ENCODE measurements at regions not wholly inside any gene's neighbourhood (a gene's known extent, or its start where the extent isn't known, plus 50 kb on each side); places are given as distances from the start of the nearest gene placed in this dataset.
A peak's percentile ranks its signal among the peaks of the same experiment; 100 is the strongest.

DNA sequence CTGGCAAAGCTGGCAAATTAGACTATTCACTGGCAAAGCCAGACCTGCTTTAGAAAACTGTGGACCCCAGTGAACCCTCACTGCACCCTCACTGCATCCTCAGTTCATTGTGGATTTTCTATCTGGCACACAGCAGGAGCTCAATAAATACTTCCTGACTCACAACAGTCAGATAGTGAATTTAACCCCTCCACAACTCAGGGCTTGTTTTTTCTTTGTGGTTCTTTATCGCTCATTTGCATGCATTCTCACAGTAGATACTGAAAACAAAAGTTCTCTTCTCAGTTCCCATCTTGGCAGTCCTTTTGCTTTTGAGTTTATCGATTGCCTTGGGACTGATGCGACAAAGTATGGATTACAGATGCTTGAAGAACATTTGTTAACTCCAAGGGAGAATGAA is 99.8 kb downstream of the ACTL7B start:
- FAIRE-seq, result no peak
- no peaks in the 10 kb centered on the region for H3K36me3 ChIP-seq (ENCODE audit: control insufficient read depth, insufficient read depth, low read length)
- DNase-seq (ENCODE audit: low read depth), result no peak
- H3K27me3 ChIP-seq (ENCODE audit: control insufficient read depth, insufficient read depth, low read length), result no peaks in the 10 kb centered on the region
- TF ChIP-seq, protein P1, sequence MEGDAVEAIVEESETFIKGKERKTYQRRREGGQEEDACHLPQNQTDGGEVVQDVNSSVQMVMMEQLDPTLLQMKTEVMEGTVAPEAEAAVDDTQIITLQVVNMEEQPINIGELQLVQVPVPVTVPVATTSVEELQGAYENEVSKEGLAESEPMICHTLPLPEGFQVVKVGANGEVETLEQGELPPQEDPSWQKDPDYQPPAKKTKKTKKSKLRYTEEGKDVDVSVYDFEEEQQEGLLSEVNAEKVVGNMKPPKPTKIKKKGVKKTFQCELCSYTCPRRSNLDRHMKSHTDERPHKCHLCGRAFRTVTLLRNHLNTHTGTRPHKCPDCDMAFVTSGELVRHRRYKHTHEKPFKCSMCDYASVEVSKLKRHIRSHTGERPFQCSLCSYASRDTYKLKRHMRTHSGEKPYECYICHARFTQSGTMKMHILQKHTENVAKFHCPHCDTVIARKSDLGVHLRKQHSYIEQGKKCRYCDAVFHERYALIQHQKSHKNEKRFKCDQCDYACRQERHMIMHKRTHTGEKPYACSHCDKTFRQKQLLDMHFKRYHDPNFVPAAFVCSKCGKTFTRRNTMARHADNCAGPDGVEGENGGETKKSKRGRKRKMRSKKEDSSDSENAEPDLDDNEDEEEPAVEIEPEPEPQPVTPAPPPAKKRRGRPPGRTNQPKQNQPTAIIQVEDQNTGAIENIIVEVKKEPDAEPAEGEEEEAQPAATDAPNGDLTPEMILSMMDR (IDR thresholded peaks at IDR 0.05; ENCODE audit: insufficient read depth, low read length, severe bottlenecking), result no peak
- H3K4me3 ChIP-seq (ENCODE audit: low read depth, low read length), result no peak overlapping the region

DNA sequence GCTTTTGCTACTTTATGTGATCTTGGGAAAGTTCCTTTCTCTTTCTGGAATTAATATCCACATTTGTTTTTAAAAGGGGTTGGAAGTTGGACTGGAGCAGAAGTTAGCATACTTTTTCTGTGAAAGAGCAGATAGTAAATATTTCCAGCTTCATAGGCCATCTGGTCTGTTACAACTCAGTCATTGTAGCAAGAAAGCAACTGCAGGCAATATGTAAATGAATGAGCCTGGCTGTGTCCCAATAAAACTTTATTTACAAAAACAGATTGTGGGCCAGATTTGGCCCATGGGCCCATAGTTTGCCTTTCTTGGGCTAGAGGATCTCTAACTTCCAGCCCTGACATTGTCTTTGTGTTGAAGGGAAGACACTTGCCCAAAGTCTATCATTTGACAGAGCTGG is 104.4 kb downstream of the ACTL7B start:
- no peak for FAIRE-seq

DNA sequence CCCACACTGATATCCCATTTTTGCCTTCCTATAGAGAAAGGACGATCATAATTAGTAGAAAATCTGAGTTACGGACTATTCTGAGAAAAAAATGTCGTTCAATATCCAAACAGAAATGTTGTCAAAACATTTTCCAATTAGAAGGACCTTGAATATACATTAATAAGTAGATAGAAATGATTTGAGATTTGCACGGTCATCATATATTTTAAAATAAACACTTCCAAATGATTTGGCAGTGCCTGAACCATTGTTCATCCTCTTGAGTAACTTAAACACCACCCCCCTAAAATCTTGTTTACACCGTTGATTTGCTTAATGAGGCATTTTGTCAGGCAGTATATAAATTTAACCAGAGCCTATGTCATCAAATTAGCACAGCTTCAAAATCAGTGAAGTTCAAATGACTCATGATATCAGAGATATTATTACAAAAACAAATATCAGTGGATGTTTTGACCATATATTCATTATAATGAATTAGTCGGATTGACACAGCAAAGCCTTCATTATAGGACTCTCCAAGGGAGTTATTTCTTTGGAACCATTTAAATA is 105.0 kb downstream of the ACTL7B start:
- H3K27me3 ChIP-seq (ENCODE audit: control insufficient read depth, insufficient read depth, low read length), result no peaks in the 10 kb centered on the region
- TF ChIP-seq, protein P1 (IDR thresholded peaks at IDR 0.05; ENCODE audit: insufficient read depth, low read length, severe bottlenecking), result no peak
- no peak overlapping the region for H3K4me3 ChIP-seq (ENCODE audit: low read depth, low read length)
- DNase-seq (ENCODE audit: low read depth) (peak; percentile 66), FAIRE-seq (no peak)
- no peaks in the 10 kb centered on the region for H3K36me3 ChIP-seq (ENCODE audit: control insufficient read depth, insufficient read depth, low read length)

More for the DNA sequence above, 104.4 kb downstream of the ACTL7B start:
- TF ChIP-seq, protein P1 (IDR thresholded peaks at IDR 0.05; ENCODE audit: insufficient read depth, low read length, severe bottlenecking), result no peak
- Histone ChIP-seq H3K4me3 (ENCODE audit: low read depth, low read length) (no peak overlapping the region), H3K27me3 (ENCODE audit: control insufficient read depth, insufficient read depth, low read length) (no peaks in the 10 kb centered on the region), H3K36me3 (ENCODE audit: control insufficient read depth, insufficient read depth, low read length) (no peaks in the 10 kb centered on the region)
- DNase-seq (ENCODE audit: low read depth), result no peak

DNA sequence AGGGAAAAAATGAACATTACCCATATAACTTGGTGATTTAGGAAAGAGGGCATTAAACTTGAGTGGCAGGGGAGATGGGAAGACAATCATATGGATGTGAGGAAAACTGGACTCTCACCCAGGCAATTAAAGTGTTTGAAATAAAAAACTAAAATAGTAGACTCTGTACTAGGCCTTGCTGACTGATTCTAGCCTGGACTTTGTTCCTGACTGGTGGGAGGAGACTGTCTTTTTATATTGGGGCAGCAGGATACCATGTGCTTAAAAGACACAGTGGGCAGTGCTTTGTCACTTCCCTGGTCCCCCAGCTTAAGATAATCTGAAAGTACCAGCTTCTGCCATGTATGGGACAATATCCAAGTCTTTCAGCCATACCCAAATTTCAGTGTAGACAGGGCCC is 107.0 kb downstream of the ACTL7B start:
- TF ChIP-seq, protein P1 (IDR thresholded peaks at IDR 0.05; ENCODE audit: insufficient read depth, low read length, severe bottlenecking), result no peak
- DNase-seq (ENCODE audit: low read depth) (no peak), FAIRE-seq (no peak)

DNA sequence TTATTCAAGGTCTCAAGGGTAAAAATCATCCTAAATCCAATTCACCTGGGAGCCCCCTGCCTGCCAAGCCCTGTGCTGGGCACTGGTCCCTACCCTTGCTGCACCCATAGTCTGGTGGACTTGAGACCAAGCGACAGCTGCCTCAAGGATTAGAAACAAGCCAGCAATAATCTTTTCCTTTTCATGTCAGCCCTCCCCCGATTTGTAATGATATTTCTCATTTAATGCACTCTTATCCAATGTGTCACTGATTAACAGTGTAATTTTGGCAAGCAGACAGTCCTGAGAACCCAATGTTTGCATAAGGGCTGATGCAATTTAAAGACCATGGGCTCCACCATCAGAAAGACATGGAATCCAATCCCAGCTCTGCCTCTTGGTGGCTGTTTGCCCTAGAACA is 108.9 kb downstream of the ACTL7B start:
- Histone ChIP-seq H3K27me3 (ENCODE audit: control insufficient read depth, insufficient read depth, low read length) (no peaks in the 10 kb centered on the region), H3K36me3 (ENCODE audit: control insufficient read depth, insufficient read depth, low read length) (no peaks in the 10 kb centered on the region), H3K4me3 (ENCODE audit: low read depth, low read length) (no peak overlapping the region)
- TF ChIP-seq, protein P1 (IDR thresholded peaks at IDR 0.05; ENCODE audit: insufficient read depth, low read length, severe bottlenecking), result no peak
- peak; percentile 75 for DNase-seq (ENCODE audit: low read depth)
- FAIRE-seq, result no peak

More for the DNA sequence above, 107.0 kb downstream of the ACTL7B start:
- no peaks in the 10 kb centered on the region for H3K27me3 ChIP-seq (ENCODE audit: control insufficient read depth, insufficient read depth, low read length)
- no peaks in the 10 kb centered on the region for H3K36me3 ChIP-seq (ENCODE audit: control insufficient read depth, insufficient read depth, low read length)
- H3K4me3 ChIP-seq (ENCODE audit: low read depth, low read length), result no peak overlapping the region

DNA sequence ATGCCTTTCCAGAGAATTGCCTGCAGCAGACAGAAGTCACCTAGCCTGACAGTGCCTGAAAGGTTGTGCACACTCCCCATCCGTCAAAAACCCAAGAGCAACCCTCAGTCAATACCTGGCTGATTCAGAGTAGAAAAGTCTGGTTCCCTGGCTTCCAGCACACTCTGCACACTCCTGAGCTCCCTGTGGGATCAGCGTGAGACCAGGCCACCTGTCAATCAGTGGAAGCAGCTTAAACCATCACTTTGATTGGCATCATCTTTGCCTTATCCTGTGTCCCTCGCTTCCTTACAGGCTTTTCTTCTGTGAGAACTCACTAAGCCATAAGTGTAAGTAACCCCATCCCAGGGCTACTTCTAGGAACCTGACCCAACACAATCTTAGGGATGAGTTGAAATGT is 109.8 kb downstream of the ACTL7B start:
- Histone ChIP-seq H3K4me3 (ENCODE audit: low read depth, low read length) (no peak overlapping the region), H3K36me3 (ENCODE audit: control insufficient read depth, insufficient read depth, low read length) (no peaks in the 10 kb centered on the region), H3K27me3 (ENCODE audit: control insufficient read depth, insufficient read depth, low read length) (no peaks in the 10 kb centered on the region)
- TF ChIP-seq, protein P1 (IDR thresholded peaks at IDR 0.05; ENCODE audit: insufficient read depth, low read length, severe bottlenecking), result no peak
- DNase-seq (ENCODE audit: low read depth) (no peak), FAIRE-seq (no peak)

Measured in bronchial epithelial cell (primary cell).